Endothelial cell of umbilical vein (primary cell): ENCODE measurements at regions not wholly inside any gene's neighbourhood (a gene's known extent, or its start where the extent isn't known, plus 50 kb on each side); places are given as distances from the start of the nearest gene placed in this dataset.

Experiments
- CTCF ChIP-seq, 2 donors: IDR thresholded peaks; 1 replicate in 1 of 2; 2 replicates in 1 of 2; pipeline ENCODE4 v1.5.1; 2011; ENCODE audit warnings: low read length in 2 of 2, mild to moderate bottlenecking in 2 of 2, moderate library complexity in 2 of 2, control low read depth in 1 of 2, inconsistent platforms in 1 of 2, low read depth in 1 of 2; ENCODE audit not compliant: insufficient read depth in 1 of 2; ENCODE audit errors: extremely low read depth in 1 of 2
- EZH2 ChIP-seq: IDR thresholded peaks from 2 replicates; pipeline ENCODE4 v1.6.1; 2012; ENCODE audit warnings: borderline replicate concordance, low read depth, mild to moderate bottlenecking, moderate library complexity, low read length, inconsistent platforms; ENCODE audit not compliant: severe bottlenecking
- FOS ChIP-seq: IDR thresholded peaks from 2 replicates; pipeline ENCODE4 v1.6.1; 2011; ENCODE audit warnings: mild to moderate bottlenecking, low read length, moderate library complexity, borderline replicate concordance; ENCODE audit not compliant: insufficient read depth
- POLR2A ChIP-seq: IDR thresholded peaks from 2 replicates; pipeline ENCODE4 v1.6.1; 2012; ENCODE audit warnings: low read depth, mild to moderate bottlenecking, control low read depth, low read length
- POLR2AphosphoS5 ChIP-seq: IDR thresholded peaks from 2 replicates; pipeline ENCODE4 v1.6.1; 2012; ENCODE audit warnings: low read depth, mild to moderate bottlenecking, control low read depth, low read length, moderate library complexity; ENCODE audit not compliant: insufficient read depth

DNA sequence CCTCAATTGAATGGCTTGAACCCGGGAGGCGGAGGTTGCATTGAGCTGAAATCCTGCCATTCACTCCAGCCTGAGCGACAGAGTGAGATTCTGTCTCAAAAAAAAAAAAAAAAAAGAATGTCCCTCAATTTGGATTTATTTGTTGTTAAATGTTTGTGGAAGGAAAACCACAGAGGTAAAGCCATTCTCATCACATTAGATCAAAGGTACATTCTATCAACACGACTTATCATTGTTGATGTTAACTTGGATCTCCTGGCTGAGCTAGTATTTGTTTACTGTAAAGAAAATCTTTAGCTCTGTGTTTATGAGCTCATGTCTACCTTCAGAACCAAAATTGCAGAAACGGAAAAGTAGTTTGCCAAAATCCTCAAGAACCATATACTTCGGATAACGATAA, 91.4 kb upstream of the SALL4 start:
- TF ChIP-seq POLR2A (no peak), CTCF (IDR thresholded peaks at IDR 0.05; ENCODE audit: extremely low read depth in 1 of 2, insufficient read depth in 1 of 2, low read depth in 1 of 2, low read length in 2 of 2) (no peak), FOS (no peak), POLR2AphosphoS5 (no peak), EZH2 (no peak)
